GM18873 (cell line): ENCODE measurements at regions not wholly inside any gene's neighbourhood (a gene's known extent, or its start where the extent isn't known, plus 50 kb on each side); places are given as distances from the start of the nearest gene placed in this dataset.

ENCODE experiments used
- ATAC-seq: cut with Tn5 transposase; IDR thresholded peaks from one replicate; pipeline ENCODE4 v1.9.1; 2021; ENCODE audit warnings: mild to moderate bottlenecking, moderate library complexity, moderate number of reproducible peaks; ENCODE audit not compliant: unreplicated experiment, low FRiP score

GRCh38 chr18:27652480-27653121 lies 467.5 kb upstream of the CHST9 start:
- ATAC-seq = peak; percentile 68

DNA sequence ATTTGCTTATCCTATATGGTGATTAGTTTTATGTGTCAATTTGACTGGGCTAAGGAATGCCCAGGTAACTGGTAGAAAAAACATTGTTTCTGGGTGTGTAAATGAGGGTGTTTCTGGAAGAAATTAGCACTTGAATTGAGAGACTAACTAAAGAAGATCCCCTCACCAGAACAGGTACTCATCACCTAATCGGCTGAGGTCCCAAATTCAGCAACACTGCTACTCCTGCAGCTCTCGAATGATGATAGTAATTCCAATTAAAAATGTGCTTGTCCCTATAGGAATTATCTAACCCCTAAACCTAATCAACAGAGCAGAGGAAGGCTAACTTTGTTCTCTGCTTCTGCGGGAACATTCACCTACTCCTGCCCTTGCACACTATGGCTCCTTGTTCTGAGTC lies 464.5 kb upstream of the CHST9 start:
- no peak for ATAC-seq

GRCh38 chr18:27645929-27646328 lies 460.8 kb upstream of the CHST9 start:
- ATAC-seq = no peak

DNA sequence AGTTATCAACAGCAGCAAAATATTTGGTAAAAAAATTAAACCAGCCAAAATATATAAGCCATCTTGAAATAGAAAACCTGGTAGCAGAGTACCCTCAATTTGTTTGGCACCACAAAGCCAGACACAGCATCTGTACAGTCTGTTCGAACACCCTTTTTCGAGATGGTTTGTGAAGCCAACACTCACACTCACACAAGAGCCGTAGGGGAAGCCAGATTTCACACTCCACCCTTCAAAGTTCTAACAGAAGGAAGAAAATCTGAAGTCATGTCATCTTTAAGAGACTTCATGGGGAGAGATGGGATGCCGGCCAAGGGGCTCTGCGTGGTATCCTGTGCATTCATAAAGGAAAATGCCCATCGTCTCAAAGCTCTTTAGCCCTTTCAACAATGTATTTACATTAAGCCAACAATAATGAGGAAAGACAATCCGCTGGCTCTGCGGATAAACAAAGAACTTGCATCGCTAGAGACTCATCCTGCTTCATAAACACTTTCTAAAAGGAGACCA lies 451.5 kb upstream of the CHST9 start:
- ATAC-seq = no peak

GRCh38 chr18:27632706-27633105 lies 447.6 kb upstream of the CHST9 start:
- ATAC-seq = no peak

DNA sequence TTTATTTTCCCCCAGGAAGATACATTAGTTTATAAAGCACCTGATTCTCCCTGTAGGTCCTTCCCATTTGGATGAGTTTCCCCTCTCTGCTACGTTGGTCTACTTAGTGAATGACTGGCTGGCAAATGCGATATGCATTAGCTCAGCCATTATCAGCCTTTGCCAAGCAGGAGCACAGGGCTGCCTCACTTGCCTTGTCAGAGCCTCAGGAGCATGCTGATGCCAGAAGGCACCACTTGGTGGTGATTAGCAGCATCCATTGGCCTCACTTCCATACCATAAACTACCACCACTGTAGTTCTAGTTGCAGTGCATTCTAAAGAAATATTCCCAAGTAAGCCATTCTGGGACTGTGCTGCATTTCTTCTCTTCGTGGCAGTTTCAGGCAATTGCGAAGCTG lies 442.8 kb upstream of the CHST9 start:
- no peak for ATAC-seq

- no peak for ATAC-seq
These were observed 436.3 kb upstream of the CHST9 start for GRCh38 chr18:27621236-27621890.

DNA sequence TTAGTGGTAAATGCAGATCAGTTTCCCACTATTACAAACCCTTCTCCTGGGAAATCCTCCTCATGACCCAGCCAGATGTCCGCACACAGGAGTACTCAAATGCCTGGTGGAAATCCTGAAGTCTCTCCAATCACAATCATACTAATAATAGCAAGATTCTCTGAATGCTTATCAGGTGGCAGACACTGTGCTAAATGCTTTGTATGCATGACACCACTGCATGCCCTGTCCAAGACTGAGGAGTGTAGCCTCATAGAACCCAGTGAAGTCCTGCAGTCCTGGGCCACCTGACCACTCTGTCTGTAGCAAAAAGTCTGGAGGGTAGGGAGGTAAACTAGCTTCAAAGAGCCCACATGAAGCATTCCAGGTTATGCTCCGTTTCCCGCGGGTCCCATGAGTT lies 434.8 kb upstream of the CHST9 start:
- no peak for ATAC-seq

- no peak for ATAC-seq
These were observed 434.1 kb upstream of the CHST9 start for GRCh38 chr18:27619090-27619772.

GRCh38 chr18:27616324-27616723 lies 431.2 kb upstream of the CHST9 start:
- no peak for ATAC-seq

GRCh38 chr18:27614951-27615844 lies 430.1 kb upstream of the CHST9 start:
- ATAC-seq = no peak

DNA sequence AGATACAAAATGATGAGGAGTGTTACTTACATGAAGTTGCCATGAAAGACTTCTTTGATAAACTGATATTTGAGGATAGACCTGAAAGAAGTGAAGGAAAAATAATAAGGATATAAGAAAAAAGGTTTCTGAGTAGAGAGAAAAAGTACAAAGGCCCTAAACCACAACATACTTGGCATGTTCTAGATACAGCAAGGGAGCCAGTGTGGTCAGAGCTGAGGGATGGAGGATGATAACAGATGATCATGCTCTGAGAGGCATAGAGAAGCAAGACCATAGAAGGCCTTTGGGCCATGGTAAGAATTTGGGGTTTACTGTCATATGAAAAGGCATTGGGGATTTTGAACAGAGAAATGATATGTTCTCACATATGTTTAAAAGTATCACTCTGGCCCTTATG lies 424.1 kb upstream of the CHST9 start:
- no peak for ATAC-seq

- ATAC-seq = no peak
These were observed 423.6 kb upstream of the CHST9 start for GRCh38 chr18:27608742-27609141.

DNA sequence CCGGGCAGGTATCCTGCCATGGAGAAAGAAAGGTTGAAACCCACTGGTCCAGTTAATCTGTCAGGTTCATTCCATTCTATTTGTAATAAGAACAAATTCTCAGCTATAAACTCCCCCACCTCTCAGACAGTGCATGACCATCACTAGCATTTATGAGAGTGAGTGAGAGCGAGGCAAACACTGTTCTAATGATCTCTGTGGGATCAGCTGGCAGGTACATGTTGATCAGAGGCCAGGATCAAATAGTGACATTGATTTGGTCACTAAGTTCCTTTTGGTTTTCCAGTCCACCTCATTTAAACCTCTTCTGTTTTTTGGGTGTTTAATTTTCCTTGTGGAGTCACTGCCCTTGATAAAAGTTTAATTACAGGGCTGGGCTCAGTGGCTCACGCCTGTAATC lies 423.1 kb upstream of the CHST9 start:
- no peak for ATAC-seq

DNA sequence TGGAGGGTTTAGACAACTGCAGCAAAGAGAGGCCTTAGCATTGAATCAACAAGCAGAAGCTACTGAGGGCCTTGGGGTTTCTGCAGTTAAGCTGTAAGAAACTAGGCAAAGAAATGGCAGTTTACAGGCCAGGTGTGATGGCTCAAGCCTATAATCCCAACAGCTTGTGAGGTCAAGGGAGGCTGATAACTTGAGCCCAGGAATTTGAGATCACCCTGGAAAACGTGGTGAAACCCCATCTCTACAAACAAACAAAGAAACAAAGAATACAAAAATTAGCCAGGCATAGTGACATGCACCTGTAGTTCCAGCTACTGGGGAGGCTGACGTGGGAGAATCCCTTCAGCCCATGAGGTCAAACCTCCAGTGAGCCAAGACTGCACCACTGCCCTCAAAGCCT lies 421.6 kb upstream of the CHST9 start:
- ATAC-seq = no peak

GRCh38 chr18:27605107-27605834 lies 420.2 kb upstream of the CHST9 start:
- no peak for ATAC-seq

GRCh38 chr18:27604583-27604982 lies 419.5 kb upstream of the CHST9 start:
- ATAC-seq = no peak

DNA sequence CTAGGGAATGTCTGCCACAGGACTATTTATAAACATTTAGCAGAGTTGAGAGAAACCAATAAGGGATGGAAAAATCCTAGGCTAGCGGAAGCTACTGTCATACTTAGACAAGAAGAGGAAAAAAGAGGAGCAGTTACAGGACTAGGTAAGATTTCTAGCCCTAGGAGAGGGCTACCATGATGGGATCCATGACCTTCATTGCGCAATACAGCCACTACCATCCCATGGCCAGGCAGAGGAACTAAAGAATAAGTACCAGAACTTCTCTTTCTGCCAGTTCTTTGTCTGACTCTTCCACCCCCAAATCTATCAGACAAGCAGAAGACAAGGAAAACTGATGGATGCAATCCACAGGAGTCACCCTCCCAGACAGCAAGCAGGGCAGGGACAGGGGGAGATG lies 417.0 kb upstream of the CHST9 start:
- no peak for ATAC-seq

GRCh38 chr18:27600245-27600644 lies 415.1 kb upstream of the CHST9 start:
- no peak for ATAC-seq

GRCh38 chr18:27599202-27599829 lies 414.2 kb upstream of the CHST9 start:
- peak; percentile 77 for ATAC-seq
